Dedifferentiated amniotic fluid mesenchymal stem cell (primary cell): ENCODE measurements at regions not wholly inside any gene's neighbourhood (a gene's known extent, or its start where the extent isn't known, plus 50 kb on each side); places are given as distances from the start of the nearest gene placed in this dataset.

Experiments
- DNase-seq: peaks from one replicate; pipeline ENCODE4 v3.0.0-alpha.2; 2016; ENCODE audit errors: extremely low spot score

- DNase-seq: no peak
Observed at GRCh38 chr22:47848184-47848920, 1085.9 kb downstream of the TBC1D22A start.

- no peak for DNase-seq
Observed at GRCh38 chr22:47847131-47847890, 1084.9 kb downstream of the TBC1D22A start.

GRCh38 chr22:47846206-47846605 lies 1083.8 kb downstream of the TBC1D22A start:
- no peak for DNase-seq

- no peak for DNase-seq
Observed at GRCh38 chr22:47842119-47842518, 1079.7 kb downstream of the TBC1D22A start.

GRCh38 chr22:47841156-47841555 lies 1078.7 kb downstream of the TBC1D22A start:
- no peak for DNase-seq

- no peak for DNase-seq
Observed at GRCh38 chr22:47839595-47840227, 1077.3 kb downstream of the TBC1D22A start.

GRCh38 chr22:47837703-47838102 lies 1075.3 kb downstream of the TBC1D22A start:
- DNase-seq: no peak

GRCh38 chr22:47836957-47837356 lies 1074.5 kb downstream of the TBC1D22A start:
- DNase-seq: no peak

GRCh38 chr22:47835726-47836125 lies 1073.3 kb downstream of the TBC1D22A start:
- no peak for DNase-seq

- no peak for DNase-seq
Observed at GRCh38 chr22:47826016-47826415, 1063.6 kb downstream of the TBC1D22A start.

GRCh38 chr22:47822422-47822821 lies 1060.0 kb downstream of the TBC1D22A start:
- DNase-seq: no peak

- no peak for DNase-seq
Observed at GRCh38 chr22:47818496-47818895, 1056.0 kb downstream of the TBC1D22A start.

- no peak for DNase-seq
Observed at GRCh38 chr22:47817380-47817779, 1054.9 kb downstream of the TBC1D22A start.

GRCh38 chr22:47816863-47817210 lies 1054.4 kb downstream of the TBC1D22A start:
- DNase-seq: no peak

- DNase-seq: no peak
Observed at GRCh38 chr22:47816121-47816862, 1053.8 kb downstream of the TBC1D22A start.

GRCh38 chr22:47814474-47814873 lies 1052.0 kb downstream of the TBC1D22A start:
- no peak for DNase-seq

- DNase-seq: no peak
Observed at GRCh38 chr22:47813661-47814060, 1051.2 kb downstream of the TBC1D22A start.

- no peak for DNase-seq
Observed at GRCh38 chr22:47811971-47812370, 1049.5 kb downstream of the TBC1D22A start.

GRCh38 chr22:47810505-47811500 lies 1048.4 kb downstream of the TBC1D22A start:
- no peak for DNase-seq

GRCh38 chr22:47808886-47809620 lies 1046.6 kb downstream of the TBC1D22A start:
- DNase-seq: no peak
